Right atrium auricular region (tissue), 2 donors: ENCODE measurements at regions not wholly inside any gene's neighbourhood (a gene's known extent, or its start where the extent isn't known, plus 50 kb on each side); places are given as distances from the start of the nearest gene placed in this dataset.

Experiments used
- DNase-seq: peaks from one replicate; pipeline ENCODE4 v3.0.0-alpha.2; 2019; ENCODE audit warnings: low spot score
- H3K27ac ChIP-seq, 2 donors: fragments of 200-600 bp; sonication (generic); 1 replicate in 1 of 2; 2 replicates in 1 of 2; pipeline ENCODE4 v1.5.1; 2016 to 2019
- H3K27me3 ChIP-seq, 2 donors: fragments of 200-600 bp; sonication (generic); one replicate each; pipeline versions ENCODE4 v1.5.1 to v1.6.0; 2017 to 2019
- H3K36me3 ChIP-seq: fragments of 200-600 bp; sonication (generic); one replicate; pipeline ENCODE4 v1.5.1; 2016
- H3K4me1 ChIP-seq, 2 donors: fragments of 200-600 bp; sonication (generic); one replicate each; pipeline versions ENCODE4 v1.5.1 to v1.6.0; 2017 to 2019
- H3K4me3 ChIP-seq, 2 donors: fragments of 200-600 bp; sonication (generic); 1 replicate in 1 of 2; 2 replicates in 1 of 2; pipeline ENCODE4 v1.5.1; 2017 to 2019; ENCODE audit warnings: mild to moderate bottlenecking in 1 of 2, moderate library complexity in 1 of 2
- H3K9me3 ChIP-seq, 2 donors: fragments of 200-600 bp; sonication (generic); one replicate each; pipeline ENCODE4 v1.5.1; 2019
- TF ChIP-seq, protein P1 (sequence below), 2 donors: fragments of 200-600 bp; sonication (generic); IDR thresholded peaks; one replicate each; pipeline ENCODE4 v1.5.1; 2019; ENCODE audit warnings: antibody characterized with exemption in 2 of 2

GRCh38 chr12:59929110-59929509 lies 333.3 kb downstream of the SLC16A7 start:
- Histone ChIP-seq H3K4me1 (no peaks in the 10 kb centered on the region), H3K36me3 (no peaks in the 10 kb centered on the region), H3K9me3 (no peaks in the 10 kb centered on the region), H3K4me3 (no peak overlapping the region), H3K27me3 (no peaks in the 10 kb centered on the region), H3K27ac (no peak overlapping the region)
- TF ChIP-seq, protein P1, sequence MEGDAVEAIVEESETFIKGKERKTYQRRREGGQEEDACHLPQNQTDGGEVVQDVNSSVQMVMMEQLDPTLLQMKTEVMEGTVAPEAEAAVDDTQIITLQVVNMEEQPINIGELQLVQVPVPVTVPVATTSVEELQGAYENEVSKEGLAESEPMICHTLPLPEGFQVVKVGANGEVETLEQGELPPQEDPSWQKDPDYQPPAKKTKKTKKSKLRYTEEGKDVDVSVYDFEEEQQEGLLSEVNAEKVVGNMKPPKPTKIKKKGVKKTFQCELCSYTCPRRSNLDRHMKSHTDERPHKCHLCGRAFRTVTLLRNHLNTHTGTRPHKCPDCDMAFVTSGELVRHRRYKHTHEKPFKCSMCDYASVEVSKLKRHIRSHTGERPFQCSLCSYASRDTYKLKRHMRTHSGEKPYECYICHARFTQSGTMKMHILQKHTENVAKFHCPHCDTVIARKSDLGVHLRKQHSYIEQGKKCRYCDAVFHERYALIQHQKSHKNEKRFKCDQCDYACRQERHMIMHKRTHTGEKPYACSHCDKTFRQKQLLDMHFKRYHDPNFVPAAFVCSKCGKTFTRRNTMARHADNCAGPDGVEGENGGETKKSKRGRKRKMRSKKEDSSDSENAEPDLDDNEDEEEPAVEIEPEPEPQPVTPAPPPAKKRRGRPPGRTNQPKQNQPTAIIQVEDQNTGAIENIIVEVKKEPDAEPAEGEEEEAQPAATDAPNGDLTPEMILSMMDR (IDR thresholded peaks at IDR 0.05) = no peak
- no peak for DNase-seq

DNA sequence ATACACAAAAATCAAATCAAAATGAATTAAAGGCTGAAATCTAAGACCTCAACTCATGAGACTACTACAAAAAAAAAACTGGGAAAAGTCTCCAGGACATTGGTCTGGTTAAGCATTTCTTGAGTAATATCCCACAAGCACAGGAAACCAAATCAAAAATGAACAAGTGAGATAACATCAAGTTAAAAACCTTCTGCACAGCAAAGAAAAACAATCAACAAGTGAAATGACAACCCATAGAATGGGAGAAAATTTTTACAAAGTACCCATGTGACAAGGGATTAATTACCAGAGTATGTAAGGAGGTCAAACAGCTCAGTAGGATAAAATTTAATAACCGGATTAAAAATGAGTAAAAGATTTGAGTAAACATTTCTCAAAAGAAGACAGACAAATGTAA lies 338.7 kb downstream of the SLC16A7 start:
- no peaks in the 10 kb centered on the region for H3K9me3 ChIP-seq
- no peaks in the 10 kb centered on the region for H3K36me3 ChIP-seq
- no peak overlapping the region for H3K27ac ChIP-seq
- no peak overlapping the region for H3K4me3 ChIP-seq
- DNase-seq = no peak
- H3K27me3 ChIP-seq = no peaks in the 10 kb centered on the region
- H3K4me1 ChIP-seq = no peaks in the 10 kb centered on the region
- TF ChIP-seq, protein P1 (IDR thresholded peaks at IDR 0.05) = no peak

DNA sequence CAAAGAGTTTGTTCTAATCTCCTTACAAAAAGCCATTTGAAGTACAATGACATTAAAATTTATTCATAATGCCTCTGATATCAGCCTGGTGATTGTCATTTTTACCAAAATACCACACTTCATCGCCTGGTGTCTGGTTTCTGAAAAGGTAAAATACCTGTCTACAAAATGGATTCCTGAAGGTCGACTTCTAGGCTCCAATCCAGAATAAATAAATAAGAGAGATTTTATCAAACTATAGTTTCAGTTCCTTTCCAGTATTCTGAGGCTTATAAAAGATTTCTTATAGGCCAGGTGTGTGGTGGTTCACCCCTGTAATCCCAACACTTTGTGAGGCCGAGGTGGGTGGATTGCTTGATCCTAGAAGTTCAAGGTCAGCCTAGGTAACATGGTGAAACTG lies 340.7 kb downstream of the SLC16A7 start:
- DNase-seq = no peak
- Histone ChIP-seq H3K27ac (no peak overlapping the region), H3K4me3 (no peak overlapping the region), H3K36me3 (no peaks in the 10 kb centered on the region), H3K27me3 (no peaks in the 10 kb centered on the region), H3K4me1 (no peaks in the 10 kb centered on the region), H3K9me3 (no peaks in the 10 kb centered on the region)
- TF ChIP-seq, protein P1 (IDR thresholded peaks at IDR 0.05) = no peak

DNA sequence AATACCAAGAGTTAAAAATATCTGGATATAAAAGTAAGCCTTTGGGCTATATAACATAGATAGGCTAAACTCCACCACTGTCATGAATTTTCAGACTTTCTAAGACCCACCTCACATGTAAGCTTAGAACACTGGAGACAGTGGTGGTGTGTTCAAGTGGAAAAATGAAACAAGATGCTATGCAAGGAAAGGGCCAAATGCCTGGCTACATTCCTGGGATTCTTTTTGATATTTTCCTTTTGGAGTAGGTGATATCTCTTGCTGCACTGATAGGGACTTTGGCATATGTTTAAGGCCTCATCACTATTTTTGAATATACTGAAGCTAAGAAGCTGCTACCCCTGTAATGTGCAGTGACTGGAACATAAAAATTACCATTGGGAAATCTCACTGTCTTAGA lies 341.3 kb downstream of the SLC16A7 start:
- Histone ChIP-seq H3K9me3 (no peaks in the 10 kb centered on the region), H3K4me1 (no peaks in the 10 kb centered on the region), H3K4me3 (no peak overlapping the region), H3K27ac (no peak overlapping the region), H3K27me3 (no peaks in the 10 kb centered on the region), H3K36me3 (no peaks in the 10 kb centered on the region)
- TF ChIP-seq, protein P1 (IDR thresholded peaks at IDR 0.05) = no peak
- no peak for DNase-seq

- TF ChIP-seq, protein P1 (IDR thresholded peaks at IDR 0.05) = no peak
- H3K4me3 ChIP-seq = no peak overlapping the region
Observed at GRCh38 chr12:59938190-59938962, 342.5 kb downstream of the SLC16A7 start.

More at GRCh38 chr12:59938190-59938962, 342.5 kb downstream of the SLC16A7 start:
- DNase-seq = no peak
- Histone ChIP-seq H3K27me3 (no peaks in the 10 kb centered on the region), H3K4me1 (no peaks in the 10 kb centered on the region), H3K36me3 (no peaks in the 10 kb centered on the region), H3K27ac (no peak overlapping the region), H3K9me3 (no peaks in the 10 kb centered on the region)
